ENCODE measurements at regions not wholly inside any gene's neighbourhood (a gene's known extent, or its start where the extent isn't known, plus 50 kb on each side); places are given as distances from the start of the nearest gene placed in this dataset.
"Not testable (repeated sequence)": the region's sequence is repeated elsewhere in the genome, so short reads cannot be mapped to it uniquely, and the experiment has no call there.

GRCh38 chr2:23020659-23021058 lies 364.3 kb upstream of the KLHL29 start:
- no peak for DNase-seq (ENCODE audit: low read depth, low spot score)

- DNase-seq (ENCODE audit: low read depth, low spot score), result no peak
Observed at GRCh38 chr2:23021311-23022120, 363.5 kb upstream of the KLHL29 start.

- DNase-seq (ENCODE audit: low read depth, low spot score), result no peak
Observed at GRCh38 chr2:23023722-23024121, 361.3 kb upstream of the KLHL29 start.

GRCh38 chr2:23026671-23027070 lies 358.3 kb upstream of the KLHL29 start:
- DNase-seq (ENCODE audit: low read depth, low spot score), result no peak

GRCh38 chr2:23027396-23027795 lies 357.6 kb upstream of the KLHL29 start:
- no peak for DNase-seq (ENCODE audit: low read depth, low spot score)

- DNase-seq (ENCODE audit: low read depth, low spot score), result no peak
Observed at GRCh38 chr2:23028106-23028505, 356.9 kb upstream of the KLHL29 start.

GRCh38 chr2:23029111-23029510 lies 355.9 kb upstream of the KLHL29 start:
- no peak for DNase-seq (ENCODE audit: low read depth, low spot score)

GRCh38 chr2:23029951-23030350 lies 355.0 kb upstream of the KLHL29 start:
- no peak for DNase-seq (ENCODE audit: low read depth, low spot score)

- DNase-seq (ENCODE audit: low read depth, low spot score), result no peak
Observed at GRCh38 chr2:23034996-23035395, 350.0 kb upstream of the KLHL29 start.

- DNase-seq (ENCODE audit: low read depth, low spot score), result no peak
Observed at GRCh38 chr2:23036629-23037028, 348.4 kb upstream of the KLHL29 start.

- no peak for DNase-seq (ENCODE audit: low read depth, low spot score)
Observed at GRCh38 chr2:23037596-23037995, 347.4 kb upstream of the KLHL29 start.

GRCh38 chr2:23041443-23041842 lies 343.5 kb upstream of the KLHL29 start:
- no peak for DNase-seq (ENCODE audit: low read depth, low spot score)

GRCh38 chr2:23042216-23042906 lies 342.6 kb upstream of the KLHL29 start:
- no peak for DNase-seq (ENCODE audit: low read depth, low spot score)

- DNase-seq (ENCODE audit: low read depth, low spot score), result no peak
Observed at GRCh38 chr2:23050388-23050787, 334.6 kb upstream of the KLHL29 start.

- no peak for DNase-seq (ENCODE audit: low read depth, low spot score)
Observed at GRCh38 chr2:23053601-23054000, 331.4 kb upstream of the KLHL29 start.

GRCh38 chr2:23055251-23055650 lies 329.7 kb upstream of the KLHL29 start:
- DNase-seq (ENCODE audit: low read depth, low spot score), result no peak

- DNase-seq (ENCODE audit: low read depth, low spot score), result not testable (repeated sequence)
Observed at GRCh38 chr2:23056846-23057245, 328.1 kb upstream of the KLHL29 start.

- no peak for DNase-seq (ENCODE audit: low read depth, low spot score)
Observed at GRCh38 chr2:23058435-23058834, 326.5 kb upstream of the KLHL29 start.

GRCh38 chr2:23065210-23065609 lies 319.8 kb upstream of the KLHL29 start:
- no peak for DNase-seq (ENCODE audit: low read depth, low spot score)

GRCh38 chr2:23065936-23066335 lies 319.0 kb upstream of the KLHL29 start:
- no peak for DNase-seq (ENCODE audit: low read depth, low spot score)

GRCh38 chr2:23066686-23067085 lies 318.3 kb upstream of the KLHL29 start:
- DNase-seq (ENCODE audit: low read depth, low spot score), result no peak

GRCh38 chr2:23069156-23069555 lies 315.8 kb upstream of the KLHL29 start:
- no peak for DNase-seq (ENCODE audit: low read depth, low spot score)

GRCh38 chr2:23069923-23070322 lies 315.1 kb upstream of the KLHL29 start:
- no peak for DNase-seq (ENCODE audit: low read depth, low spot score)

Data from iPS DF 19.7 (cell line).